WTC11 (cell line): ENCODE measurements at regions not wholly inside any gene's neighbourhood (a gene's known extent, or its start where the extent isn't known, plus 50 kb on each side); places are given as distances from the start of the nearest gene placed in this dataset.

Experiments
- JUN ChIP-seq: sonication (generic); formaldehyde crosslinking; IDR thresholded peaks from 2 replicates; pipeline ENCODE4 v1.8.0; 2023; ENCODE audit warnings: mild to moderate bottlenecking, missing genetic modification reagents
- KAT7 ChIP-seq: sonication (generic); formaldehyde crosslinking; IDR thresholded peaks from 2 replicates; pipeline ENCODE4 v1.8.1; 2023; ENCODE audit warnings: missing genetic modification reagents, mild to moderate bottlenecking, borderline replicate concordance
- NFE2L1 ChIP-seq: sonication (generic); formaldehyde crosslinking; IDR thresholded peaks from 2 replicates; pipeline ENCODE4 v1.8.1; 2023; ENCODE audit warnings: missing genetic modification reagents
- NFYB ChIP-seq: sonication (generic); formaldehyde crosslinking; conservative IDR thresholded peaks from 2 replicates; pipeline ENCODE4 v1.8.0; 2022; ENCODE audit warnings: low read depth, missing genetic modification reagents
- TEAD4 ChIP-seq: sonication (generic); formaldehyde crosslinking; IDR thresholded peaks from 2 replicates; pipeline ENCODE4 v1.8.0; 2022; ENCODE audit warnings: mild to moderate bottlenecking, missing genetic modification reagents
- TF ChIP-seq, protein P1 (sequence below): fragments of 200-600 bp; IDR thresholded peaks from 2 replicates; pipeline ENCODE4 v1.8.0; 2022; ENCODE audit warnings: antibody characterized with exemption
- TF ChIP-seq, protein P2 (sequence below): sonication (generic); formaldehyde crosslinking; IDR thresholded peaks from 2 replicates; pipeline ENCODE4 v1.8.1; 2022; ENCODE audit warnings: low read depth, missing genetic modification reagents, borderline replicate concordance
- TF ChIP-seq, protein P3 (sequence below): sonication (generic); formaldehyde crosslinking; IDR thresholded peaks from 2 replicates; pipeline ENCODE4 v1.8.1; 2023; ENCODE audit warnings: mild to moderate bottlenecking, missing genetic modification reagents
- TF ChIP-seq, protein P4 (sequence below): sonication (generic); formaldehyde crosslinking; IDR thresholded peaks from 2 replicates; pipeline ENCODE4 v1.8.0; 2022; ENCODE audit warnings: mild to moderate bottlenecking, missing genetic modification reagents
- TF ChIP-seq, protein P5 (sequence below): sonication (generic); formaldehyde crosslinking; IDR thresholded peaks from 2 replicates; pipeline ENCODE4 v1.8.0; 2023; ENCODE audit warnings: mild to moderate bottlenecking, missing genetic modification reagents
- TF ChIP-seq, protein P6 (sequence below): sonication (generic); formaldehyde crosslinking; IDR thresholded peaks from 2 replicates; pipeline ENCODE4 v1.8.1; 2022; ENCODE audit warnings: missing genetic modification reagents, borderline replicate concordance

DNA sequence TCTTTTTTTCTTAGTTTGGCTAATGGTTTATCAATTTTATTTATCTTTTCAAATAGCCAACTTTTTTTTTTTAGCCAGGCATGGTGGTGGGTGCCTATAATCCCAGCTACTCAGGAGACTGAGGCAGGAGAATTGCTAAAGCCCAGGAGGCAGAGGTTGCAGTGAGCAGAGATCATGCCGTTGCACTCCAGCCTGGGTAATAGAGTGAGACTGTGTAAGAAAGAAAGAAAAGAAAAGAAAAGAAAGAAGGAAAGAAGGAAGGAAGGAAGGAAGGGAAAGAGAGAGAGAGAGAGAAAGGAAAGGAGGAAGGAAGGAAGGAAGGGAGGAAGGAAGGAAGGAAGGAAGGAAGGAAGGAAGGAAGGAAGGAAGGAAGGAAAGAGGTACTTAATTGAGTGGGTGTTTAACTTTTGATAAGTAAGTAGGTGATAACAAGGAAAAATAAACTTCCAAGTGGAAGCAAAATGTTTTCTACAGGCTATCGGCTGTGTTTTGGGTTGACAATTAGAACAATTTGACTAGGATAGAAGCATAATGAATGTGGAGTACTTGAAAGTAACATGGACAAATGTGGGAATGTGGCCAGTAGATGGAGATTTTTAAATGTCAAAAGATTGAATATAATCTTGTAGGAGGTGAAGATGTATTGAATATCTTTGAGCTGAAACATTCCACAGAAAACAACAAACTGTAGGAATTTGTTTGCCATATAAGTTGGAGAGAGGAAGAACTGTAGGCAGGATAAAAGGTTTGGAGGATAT is 62.8 kb upstream of the MYO16 start:
- TF ChIP-seq, protein P1, sequence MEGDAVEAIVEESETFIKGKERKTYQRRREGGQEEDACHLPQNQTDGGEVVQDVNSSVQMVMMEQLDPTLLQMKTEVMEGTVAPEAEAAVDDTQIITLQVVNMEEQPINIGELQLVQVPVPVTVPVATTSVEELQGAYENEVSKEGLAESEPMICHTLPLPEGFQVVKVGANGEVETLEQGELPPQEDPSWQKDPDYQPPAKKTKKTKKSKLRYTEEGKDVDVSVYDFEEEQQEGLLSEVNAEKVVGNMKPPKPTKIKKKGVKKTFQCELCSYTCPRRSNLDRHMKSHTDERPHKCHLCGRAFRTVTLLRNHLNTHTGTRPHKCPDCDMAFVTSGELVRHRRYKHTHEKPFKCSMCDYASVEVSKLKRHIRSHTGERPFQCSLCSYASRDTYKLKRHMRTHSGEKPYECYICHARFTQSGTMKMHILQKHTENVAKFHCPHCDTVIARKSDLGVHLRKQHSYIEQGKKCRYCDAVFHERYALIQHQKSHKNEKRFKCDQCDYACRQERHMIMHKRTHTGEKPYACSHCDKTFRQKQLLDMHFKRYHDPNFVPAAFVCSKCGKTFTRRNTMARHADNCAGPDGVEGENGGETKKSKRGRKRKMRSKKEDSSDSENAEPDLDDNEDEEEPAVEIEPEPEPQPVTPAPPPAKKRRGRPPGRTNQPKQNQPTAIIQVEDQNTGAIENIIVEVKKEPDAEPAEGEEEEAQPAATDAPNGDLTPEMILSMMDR, result no peak
- TF ChIP-seq, protein P2, sequence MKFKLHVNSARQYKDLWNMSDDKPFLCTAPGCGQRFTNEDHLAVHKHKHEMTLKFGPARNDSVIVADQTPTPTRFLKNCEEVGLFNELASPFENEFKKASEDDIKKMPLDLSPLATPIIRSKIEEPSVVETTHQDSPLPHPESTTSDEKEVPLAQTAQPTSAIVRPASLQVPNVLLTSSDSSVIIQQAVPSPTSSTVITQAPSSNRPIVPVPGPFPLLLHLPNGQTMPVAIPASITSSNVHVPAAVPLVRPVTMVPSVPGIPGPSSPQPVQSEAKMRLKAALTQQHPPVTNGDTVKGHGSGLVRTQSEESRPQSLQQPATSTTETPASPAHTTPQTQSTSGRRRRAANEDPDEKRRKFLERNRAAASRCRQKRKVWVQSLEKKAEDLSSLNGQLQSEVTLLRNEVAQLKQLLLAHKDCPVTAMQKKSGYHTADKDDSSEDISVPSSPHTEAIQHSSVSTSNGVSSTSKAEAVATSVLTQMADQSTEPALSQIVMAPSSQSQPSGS (CRISPR knock-in tag), result no peak
- TF ChIP-seq KAT7 (CRISPR knock-in tag) (no peak), NFE2L1 (CRISPR knock-in tag) (no peak), TEAD4 (CRISPR knock-in tag) (no peak), JUN (CRISPR knock-in tag) (no peak), NFYB (CRISPR knock-in tag) (no peak)
- TF ChIP-seq, protein P3, sequence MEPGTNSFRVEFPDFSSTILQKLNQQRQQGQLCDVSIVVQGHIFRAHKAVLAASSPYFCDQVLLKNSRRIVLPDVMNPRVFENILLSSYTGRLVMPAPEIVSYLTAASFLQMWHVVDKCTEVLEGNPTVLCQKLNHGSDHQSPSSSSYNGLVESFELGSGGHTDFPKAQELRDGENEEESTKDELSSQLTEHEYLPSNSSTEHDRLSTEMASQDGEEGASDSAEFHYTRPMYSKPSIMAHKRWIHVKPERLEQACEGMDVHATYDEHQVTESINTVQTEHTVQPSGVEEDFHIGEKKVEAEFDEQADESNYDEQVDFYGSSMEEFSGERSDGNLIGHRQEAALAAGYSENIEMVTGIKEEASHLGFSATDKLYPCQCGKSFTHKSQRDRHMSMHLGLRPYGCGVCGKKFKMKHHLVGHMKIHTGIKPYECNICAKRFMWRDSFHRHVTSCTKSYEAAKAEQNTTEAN (CRISPR knock-in tag), result no peak
- TF ChIP-seq, protein P4, sequence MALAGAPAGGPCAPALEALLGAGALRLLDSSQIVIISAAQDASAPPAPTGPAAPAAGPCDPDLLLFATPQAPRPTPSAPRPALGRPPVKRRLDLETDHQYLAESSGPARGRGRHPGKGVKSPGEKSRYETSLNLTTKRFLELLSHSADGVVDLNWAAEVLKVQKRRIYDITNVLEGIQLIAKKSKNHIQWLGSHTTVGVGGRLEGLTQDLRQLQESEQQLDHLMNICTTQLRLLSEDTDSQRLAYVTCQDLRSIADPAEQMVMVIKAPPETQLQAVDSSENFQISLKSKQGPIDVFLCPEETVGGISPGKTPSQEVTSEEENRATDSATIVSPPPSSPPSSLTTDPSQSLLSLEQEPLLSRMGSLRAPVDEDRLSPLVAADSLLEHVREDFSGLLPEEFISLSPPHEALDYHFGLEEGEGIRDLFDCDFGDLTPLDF (CRISPR knock-in tag), result no peak
- TF ChIP-seq, protein P5, sequence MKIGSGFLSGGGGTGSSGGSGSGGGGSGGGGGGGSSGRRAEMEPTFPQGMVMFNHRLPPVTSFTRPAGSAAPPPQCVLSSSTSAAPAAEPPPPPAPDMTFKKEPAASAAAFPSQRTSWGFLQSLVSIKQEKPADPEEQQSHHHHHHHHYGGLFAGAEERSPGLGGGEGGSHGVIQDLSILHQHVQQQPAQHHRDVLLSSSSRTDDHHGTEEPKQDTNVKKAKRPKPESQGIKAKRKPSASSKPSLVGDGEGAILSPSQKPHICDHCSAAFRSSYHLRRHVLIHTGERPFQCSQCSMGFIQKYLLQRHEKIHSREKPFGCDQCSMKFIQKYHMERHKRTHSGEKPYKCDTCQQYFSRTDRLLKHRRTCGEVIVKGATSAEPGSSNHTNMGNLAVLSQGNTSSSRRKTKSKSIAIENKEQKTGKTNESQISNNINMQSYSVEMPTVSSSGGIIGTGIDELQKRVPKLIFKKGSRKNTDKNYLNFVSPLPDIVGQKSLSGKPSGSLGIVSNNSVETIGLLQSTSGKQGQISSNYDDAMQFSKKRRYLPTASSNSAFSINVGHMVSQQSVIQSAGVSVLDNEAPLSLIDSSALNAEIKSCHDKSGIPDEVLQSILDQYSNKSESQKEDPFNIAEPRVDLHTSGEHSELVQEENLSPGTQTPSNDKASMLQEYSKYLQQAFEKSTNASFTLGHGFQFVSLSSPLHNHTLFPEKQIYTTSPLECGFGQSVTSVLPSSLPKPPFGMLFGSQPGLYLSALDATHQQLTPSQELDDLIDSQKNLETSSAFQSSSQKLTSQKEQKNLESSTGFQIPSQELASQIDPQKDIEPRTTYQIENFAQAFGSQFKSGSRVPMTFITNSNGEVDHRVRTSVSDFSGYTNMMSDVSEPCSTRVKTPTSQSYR (CRISPR knock-in tag), result no peak
- TF ChIP-seq, protein P6, sequence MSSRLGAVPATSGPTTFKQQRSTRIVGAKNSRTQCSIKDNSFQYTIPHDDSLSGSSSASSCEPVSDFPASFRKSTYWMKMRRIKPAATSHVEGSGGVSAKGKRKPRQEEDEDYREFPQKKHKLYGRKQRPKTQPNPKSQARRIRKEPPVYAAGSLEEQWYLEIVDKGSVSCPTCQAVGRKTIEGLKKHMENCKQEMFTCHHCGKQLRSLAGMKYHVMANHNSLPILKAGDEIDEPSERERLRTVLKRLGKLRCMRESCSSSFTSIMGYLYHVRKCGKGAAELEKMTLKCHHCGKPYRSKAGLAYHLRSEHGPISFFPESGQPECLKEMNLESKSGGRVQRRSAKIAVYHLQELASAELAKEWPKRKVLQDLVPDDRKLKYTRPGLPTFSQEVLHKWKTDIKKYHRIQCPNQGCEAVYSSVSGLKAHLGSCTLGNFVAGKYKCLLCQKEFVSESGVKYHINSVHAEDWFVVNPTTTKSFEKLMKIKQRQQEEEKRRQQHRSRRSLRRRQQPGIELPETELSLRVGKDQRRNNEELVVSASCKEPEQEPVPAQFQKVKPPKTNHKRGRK (CRISPR knock-in tag), result no peak
